ENCODE measurements at regions not wholly inside any gene's neighbourhood (a gene's known extent, or its start where the extent isn't known, plus 50 kb on each side); places are given as distances from the start of the nearest gene placed in this dataset.

GRCh38 chr17:72591289-72592241 lies 470.7 kb downstream of the SOX9 start:
- peak; percentile 34 for DNase-seq

DNA sequence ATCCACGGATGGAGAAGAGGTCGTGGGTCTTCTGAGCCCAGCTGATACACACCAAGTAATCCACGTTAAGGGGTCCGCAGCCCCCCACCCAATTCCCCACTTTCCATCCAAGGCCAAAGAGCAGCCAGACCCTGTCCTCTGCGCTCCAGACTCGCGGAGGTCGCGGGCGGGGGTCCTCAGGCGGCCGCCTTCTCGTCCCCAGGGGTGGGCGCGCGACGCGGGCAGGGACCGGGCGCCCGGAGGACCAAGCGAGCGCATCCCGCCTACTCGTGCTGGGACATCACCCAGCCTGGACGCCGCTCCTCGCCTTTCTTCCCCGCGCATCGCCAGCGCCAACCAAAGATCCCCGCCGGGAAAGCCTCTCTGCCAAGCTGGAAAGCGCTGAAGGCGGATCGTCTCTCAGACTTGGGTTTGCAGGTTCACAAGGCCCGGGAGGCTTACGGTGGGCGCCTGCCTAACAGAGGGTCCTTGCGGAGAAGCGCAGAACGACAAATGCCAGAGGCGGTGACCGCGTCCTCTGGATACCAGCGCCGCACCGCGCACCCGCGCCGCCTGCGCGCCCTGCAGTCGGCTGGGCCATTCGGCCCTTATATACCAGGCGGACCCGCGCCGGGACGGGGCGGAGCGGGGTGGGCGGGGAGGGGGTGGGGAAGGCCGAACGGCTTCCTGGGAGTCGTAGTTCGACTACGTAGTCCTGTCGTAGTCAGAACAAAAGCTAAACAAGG lies 471.6 kb downstream of the SOX9 start:
- DNase-seq = peak; percentile 79

- DNase-seq = no peak
Measured at GRCh38 chr17:72592967-72593325, 472.1 kb downstream of the SOX9 start.

DNA sequence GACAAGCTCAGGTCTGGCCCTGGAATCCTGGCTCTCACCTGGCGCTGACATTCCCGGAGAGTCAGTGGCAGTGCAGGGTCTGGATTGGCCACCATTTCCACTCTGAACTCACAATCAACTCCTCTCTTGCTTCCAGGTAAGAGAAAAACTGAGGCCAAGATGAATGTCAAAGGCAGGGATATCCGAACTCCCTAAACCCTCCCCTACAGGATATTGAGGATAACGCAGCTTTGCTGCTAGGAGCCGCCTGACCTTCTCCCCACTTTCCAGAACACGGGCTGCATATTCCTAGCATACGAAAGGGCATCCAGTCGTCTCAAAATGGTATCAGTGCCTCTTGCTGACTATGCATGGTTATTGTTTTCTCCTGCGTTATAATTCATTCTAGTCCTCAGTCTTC lies 473.4 kb downstream of the SOX9 start:
- no peak for DNase-seq

All from HCEC 1CT (cell line).